ENCODE measurements at regions not wholly inside any gene's neighbourhood (a gene's known extent, or its start where the extent isn't known, plus 50 kb on each side); places are given as distances from the start of the nearest gene placed in this dataset.

- no peak for DNase-seq
- POLR2A ChIA-PET: no interaction called here
- Histone ChIP-seq H3K9me3 (peaks cover 8% of the 10 kb centered on the region), H3K36me3 (ENCODE audit: control insufficient read depth, insufficient read depth, low read length) (no peaks in the 10 kb centered on the region), H3K4me3 (ENCODE audit: low read depth, low read length) (no peak overlapping the region), H3K4me1 (peaks cover 5% of the 10 kb centered on the region), H3K27me3 (replicated peaks; ENCODE audit: control insufficient read depth, insufficient read depth, low read length) (no peaks in the 10 kb centered on the region)
- no TSS peak for BruUV-seq (replicated peaks)
- TF ChIP-seq, protein P1, sequence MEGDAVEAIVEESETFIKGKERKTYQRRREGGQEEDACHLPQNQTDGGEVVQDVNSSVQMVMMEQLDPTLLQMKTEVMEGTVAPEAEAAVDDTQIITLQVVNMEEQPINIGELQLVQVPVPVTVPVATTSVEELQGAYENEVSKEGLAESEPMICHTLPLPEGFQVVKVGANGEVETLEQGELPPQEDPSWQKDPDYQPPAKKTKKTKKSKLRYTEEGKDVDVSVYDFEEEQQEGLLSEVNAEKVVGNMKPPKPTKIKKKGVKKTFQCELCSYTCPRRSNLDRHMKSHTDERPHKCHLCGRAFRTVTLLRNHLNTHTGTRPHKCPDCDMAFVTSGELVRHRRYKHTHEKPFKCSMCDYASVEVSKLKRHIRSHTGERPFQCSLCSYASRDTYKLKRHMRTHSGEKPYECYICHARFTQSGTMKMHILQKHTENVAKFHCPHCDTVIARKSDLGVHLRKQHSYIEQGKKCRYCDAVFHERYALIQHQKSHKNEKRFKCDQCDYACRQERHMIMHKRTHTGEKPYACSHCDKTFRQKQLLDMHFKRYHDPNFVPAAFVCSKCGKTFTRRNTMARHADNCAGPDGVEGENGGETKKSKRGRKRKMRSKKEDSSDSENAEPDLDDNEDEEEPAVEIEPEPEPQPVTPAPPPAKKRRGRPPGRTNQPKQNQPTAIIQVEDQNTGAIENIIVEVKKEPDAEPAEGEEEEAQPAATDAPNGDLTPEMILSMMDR (IDR thresholded peaks at IDR 0.05; ENCODE audit: insufficient read depth in 1 of 2, low read depth in 1 of 2, low read length in 1 of 2, severe bottlenecking in 1 of 2, unreplicated experiment in 1 of 2): no peak
- peaks cover 4% of the 10 kb centered on the region for H3K27me3 Mint-ChIP-seq (ENCODE audit: insufficient read depth, unreplicated experiment)
- intact Hi-C loops (cut with micrococcal nuclease; ENCODE audit: unreplicated experiment): no loop called here
- H3K36me3 Mint-ChIP-seq (ENCODE audit: insufficient read depth, unreplicated experiment): no peaks in the 10 kb centered on the region
- CTCF ChIA-PET: no interaction called here
- no peak overlapping the region for H3K4me3 Mint-ChIP-seq (ENCODE audit: unreplicated experiment)
- no peaks in the 10 kb centered on the region for H3K4me1 Mint-ChIP-seq (ENCODE audit: low read depth, unreplicated experiment)
- H3K27ac Mint-ChIP-seq (ENCODE audit: unreplicated experiment): no peak overlapping the region
- H3K9me3 Mint-ChIP-seq (ENCODE audit: unreplicated experiment): peaks cover 26% of the 10 kb centered on the region
Measured at GRCh38 chr12:67558775-67559174, 89.8 kb upstream of the DYRK2 start.

GRCh38 chr12:67559751-67560150 is 88.8 kb upstream of the DYRK2 start:
- BruUV-seq (replicated peaks): no TSS peak
- ChIA-PET CTCF (no interaction called here), POLR2A (no interaction called here)

GRCh38 chr12:67562513-67563287 is 85.8 kb upstream of the DYRK2 start:
- intact Hi-C loops (cut with micrococcal nuclease; ENCODE audit: unreplicated experiment): no loop called here
- DNase-seq: no peak
- H3K27me3 ChIP-seq (replicated peaks; ENCODE audit: control insufficient read depth, insufficient read depth, low read length): no peaks in the 10 kb centered on the region
- no TSS peak for BruUV-seq (replicated peaks)
- Mint-ChIP-seq H3K27me3 (ENCODE audit: insufficient read depth, unreplicated experiment) (peaks cover 4% of the 10 kb centered on the region), H3K9me3 (ENCODE audit: unreplicated experiment) (peaks cover 29% of the 10 kb centered on the region), H3K36me3 (ENCODE audit: insufficient read depth, unreplicated experiment) (no peaks in the 10 kb centered on the region), H3K4me3 (ENCODE audit: unreplicated experiment) (no peak overlapping the region), H3K27ac (ENCODE audit: unreplicated experiment) (no peak overlapping the region), H3K4me1 (ENCODE audit: low read depth, unreplicated experiment) (no peaks in the 10 kb centered on the region)
- H3K4me1 ChIP-seq: no peaks in the 10 kb centered on the region
- POLR2A ChIA-PET: no interaction called here
- H3K36me3 ChIP-seq (ENCODE audit: control insufficient read depth, insufficient read depth, low read length): no peaks in the 10 kb centered on the region
- CTCF ChIA-PET: no interaction called here
- TF ChIP-seq, protein P1 (IDR thresholded peaks at IDR 0.05; ENCODE audit: insufficient read depth in 1 of 2, low read depth in 1 of 2, low read length in 1 of 2, severe bottlenecking in 1 of 2, unreplicated experiment in 1 of 2): no peak
- H3K4me3 ChIP-seq (ENCODE audit: low read depth, low read length): no peak overlapping the region
- peaks cover 8% of the 10 kb centered on the region for H3K9me3 ChIP-seq

More at GRCh38 chr12:67559751-67560150, 88.8 kb upstream of the DYRK2 start:
- intact Hi-C loops (cut with micrococcal nuclease; ENCODE audit: unreplicated experiment): no loop called here
- Mint-ChIP-seq H3K4me1 (ENCODE audit: low read depth, unreplicated experiment) (no peaks in the 10 kb centered on the region), H3K27me3 (ENCODE audit: insufficient read depth, unreplicated experiment) (peaks cover 4% of the 10 kb centered on the region), H3K4me3 (ENCODE audit: unreplicated experiment) (no peak overlapping the region), H3K27ac (ENCODE audit: unreplicated experiment) (no peak overlapping the region), H3K9me3 (ENCODE audit: unreplicated experiment) (peaks cover 29% of the 10 kb centered on the region), H3K36me3 (ENCODE audit: insufficient read depth, unreplicated experiment) (no peaks in the 10 kb centered on the region)
- H3K4me3 ChIP-seq (ENCODE audit: low read depth, low read length): no peak overlapping the region
- H3K27me3 ChIP-seq (replicated peaks; ENCODE audit: control insufficient read depth, insufficient read depth, low read length): no peaks in the 10 kb centered on the region
- peaks cover 8% of the 10 kb centered on the region for H3K9me3 ChIP-seq
- no peaks in the 10 kb centered on the region for H3K36me3 ChIP-seq (ENCODE audit: control insufficient read depth, insufficient read depth, low read length)
- TF ChIP-seq, protein P1 (IDR thresholded peaks at IDR 0.05; ENCODE audit: insufficient read depth in 1 of 2, low read depth in 1 of 2, low read length in 1 of 2, severe bottlenecking in 1 of 2, unreplicated experiment in 1 of 2): no peak
- H3K4me1 ChIP-seq: peaks cover 5% of the 10 kb centered on the region
- no peak for DNase-seq

Data from Caco-2 (cell line).